ENCODE measurements at regions not wholly inside any gene's neighbourhood (a gene's known extent, or its start where the extent isn't known, plus 50 kb on each side); places are given as distances from the start of the nearest gene placed in this dataset.

DNA sequence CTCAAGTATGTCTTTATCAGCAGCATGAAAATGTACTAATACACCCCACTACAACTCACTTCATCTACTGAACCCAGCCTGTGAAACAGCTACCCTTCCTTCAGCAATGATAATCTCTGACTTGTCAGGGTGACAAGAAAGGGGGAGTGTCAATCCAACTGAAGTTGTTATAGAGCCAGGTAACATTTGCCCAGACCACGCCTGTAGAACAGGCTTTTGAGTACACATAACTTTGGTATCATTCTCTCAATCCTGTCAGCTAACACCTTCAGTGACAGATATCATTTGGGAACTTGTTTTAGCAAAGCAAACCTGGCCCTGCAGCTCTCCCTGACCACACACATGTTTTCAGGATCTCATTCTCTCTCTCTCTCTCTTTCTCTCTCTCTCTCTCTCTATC lies 592.2 kb downstream of the SMARCA1 start:
- TF ChIP-seq CTCF (IDR thresholded peaks at IDR 0.05; ENCODE audit: low read length, missing control alignments): no peak
- no peak overlapping the region for H3K4me3 ChIP-seq (replicated peaks; ENCODE audit: low read depth, low read length)
- no peak for DNase-seq (ENCODE audit: low read depth)

DNA sequence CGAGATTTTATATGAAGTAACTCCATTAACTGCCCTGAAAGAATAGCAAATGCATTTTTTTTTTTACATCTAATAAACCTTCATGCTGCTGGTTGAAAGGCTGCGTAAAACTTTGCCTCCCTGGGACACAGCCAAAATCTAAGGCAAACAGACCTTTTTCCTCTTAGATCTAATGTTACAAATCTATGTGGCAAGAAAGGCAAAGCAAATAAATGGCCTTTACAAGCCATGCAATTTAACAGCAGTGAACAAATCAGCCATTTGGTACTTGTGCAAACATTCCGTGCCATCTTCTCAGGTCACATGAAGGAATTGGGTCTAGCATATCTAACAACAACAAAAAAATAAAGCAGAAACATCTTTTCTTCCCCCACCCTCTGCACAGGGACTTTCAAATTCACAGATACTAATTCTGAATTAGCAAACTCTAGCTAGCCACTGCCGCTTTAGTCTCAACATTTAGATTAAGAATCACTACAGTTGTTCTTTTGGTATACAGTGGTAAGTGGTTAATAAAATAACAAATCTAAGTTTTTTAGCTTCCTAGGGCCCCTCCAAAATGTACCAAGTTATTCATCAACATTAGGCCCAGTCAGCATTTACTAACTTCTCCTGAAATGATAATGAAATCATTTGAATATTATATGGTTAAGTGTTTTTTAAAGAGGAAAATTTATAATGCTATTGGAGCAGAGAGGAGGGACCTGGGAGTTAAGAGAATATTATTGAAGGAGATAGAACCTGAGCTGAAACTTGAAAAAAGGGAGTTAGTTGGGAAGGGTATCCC lies 593.8 kb downstream of the SMARCA1 start:
- DNase-seq (ENCODE audit: low read depth): no peak
- TF ChIP-seq CTCF (IDR thresholded peaks at IDR 0.05; ENCODE audit: low read length, missing control alignments): no peak

DNA sequence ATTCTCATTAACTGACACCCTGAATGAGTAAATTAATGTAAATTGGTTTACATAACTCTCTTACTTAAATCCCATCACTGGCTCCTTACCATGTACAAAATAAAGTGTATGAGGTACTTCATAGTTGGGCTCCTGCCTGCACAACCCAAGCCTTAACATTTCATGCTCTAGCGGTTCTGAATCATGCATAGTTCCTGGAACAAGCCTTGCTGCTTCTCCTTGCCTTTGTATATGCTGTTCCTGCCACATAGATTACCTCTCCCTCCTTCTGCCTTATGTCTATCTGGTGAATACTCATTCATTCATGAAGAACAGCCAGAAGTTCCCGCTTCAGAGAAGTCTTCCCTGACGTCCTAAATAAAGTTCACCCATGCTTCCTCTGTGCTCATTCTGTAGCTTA lies 594.7 kb downstream of the SMARCA1 start:
- no peak for DNase-seq (ENCODE audit: low read depth)
- no peak for TF ChIP-seq CTCF (IDR thresholded peaks at IDR 0.05; ENCODE audit: low read length, missing control alignments)
- no peak overlapping the region for H3K4me3 ChIP-seq (replicated peaks; ENCODE audit: low read depth, low read length)

More for the DNA sequence above, 593.8 kb downstream of the SMARCA1 start:
- no peak overlapping the region for H3K4me3 ChIP-seq (replicated peaks; ENCODE audit: low read depth, low read length)

GRCh38 chrX:128927363-128927762 lies 595.9 kb downstream of the SMARCA1 start:
- TF ChIP-seq CTCF (IDR thresholded peaks at IDR 0.05; ENCODE audit: low read length, missing control alignments): no peak

DNA sequence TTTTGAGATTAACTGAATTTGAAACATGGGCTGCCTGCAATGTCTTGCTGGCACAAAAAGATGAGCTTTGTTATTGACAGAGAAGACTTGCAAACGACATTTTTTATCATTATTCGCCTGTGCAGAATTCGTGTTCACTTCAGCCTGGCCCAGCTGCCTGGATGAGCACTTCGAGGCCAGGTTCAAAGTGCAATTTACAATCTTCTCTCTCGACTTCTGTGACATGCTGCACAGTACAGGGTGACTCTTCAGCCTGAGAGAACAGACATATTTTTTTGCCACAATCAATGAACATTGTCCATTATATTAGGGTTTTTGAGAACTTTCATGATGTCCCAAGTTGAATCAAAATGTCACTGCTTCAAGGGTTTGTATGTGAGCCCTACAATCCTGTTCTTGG lies 616.5 kb downstream of the SMARCA1 start:
- H3K4me3 ChIP-seq (replicated peaks; ENCODE audit: low read depth, low read length): no peak overlapping the region
- no peak for TF ChIP-seq CTCF (IDR thresholded peaks at IDR 0.05; ENCODE audit: low read length, missing control alignments)
- DNase-seq (ENCODE audit: low read depth): no peak

More at GRCh38 chrX:128927363-128927762, 595.9 kb downstream of the SMARCA1 start:
- H3K4me3 ChIP-seq (replicated peaks; ENCODE audit: low read depth, low read length): no peak overlapping the region
- DNase-seq (ENCODE audit: low read depth): no peak

DNA sequence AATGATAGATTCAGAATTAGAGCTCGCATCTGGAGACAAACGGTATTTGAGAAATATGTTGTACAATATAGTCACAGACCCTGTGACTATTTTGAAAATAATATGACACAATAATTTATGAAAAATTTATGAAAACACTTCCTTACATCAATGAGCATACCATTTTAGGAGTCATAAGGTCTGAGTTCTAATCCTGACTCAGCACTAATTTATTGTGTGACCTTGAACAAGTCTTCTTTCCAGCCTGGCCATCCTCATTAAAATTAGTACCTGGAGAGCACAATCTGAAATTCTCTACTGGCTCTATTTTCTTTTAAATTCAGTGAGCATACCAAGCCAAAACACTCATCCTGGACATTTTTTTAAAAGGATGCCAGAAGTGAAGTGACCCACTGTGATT lies 622.3 kb downstream of the SMARCA1 start:
- no peak for DNase-seq (ENCODE audit: low read depth)
- no peak overlapping the region for H3K4me3 ChIP-seq (replicated peaks; ENCODE audit: low read depth, low read length)
- TF ChIP-seq CTCF (IDR thresholded peaks at IDR 0.05; ENCODE audit: low read length, missing control alignments): no peak

DNA sequence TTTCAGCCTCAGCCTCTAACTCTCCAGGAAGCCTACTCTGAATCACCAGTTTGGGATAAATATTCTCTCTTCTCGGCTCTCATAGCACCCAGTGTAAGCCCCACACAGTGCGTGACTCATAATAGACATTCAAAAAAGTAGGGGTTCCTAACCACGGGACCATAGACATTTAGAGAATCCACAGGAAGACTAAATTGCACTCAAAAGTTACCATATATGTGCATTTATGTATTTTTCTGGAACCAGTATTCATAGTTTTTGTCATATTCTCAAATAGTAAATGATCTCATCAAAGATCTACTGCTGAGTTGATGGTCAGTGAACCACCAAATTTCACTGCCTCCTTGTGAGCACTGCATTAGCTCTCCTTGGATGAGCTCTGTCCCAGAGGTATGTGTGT lies 625.7 kb downstream of the SMARCA1 start:
- H3K4me3 ChIP-seq (replicated peaks; ENCODE audit: low read depth, low read length): no peak overlapping the region
- DNase-seq (ENCODE audit: low read depth): no peak
- TF ChIP-seq CTCF (IDR thresholded peaks at IDR 0.05; ENCODE audit: low read length, missing control alignments): no peak
